GM19467 (cell line): ENCODE measurements at regions not wholly inside any gene's neighbourhood (a gene's known extent, or its start where the extent isn't known, plus 50 kb on each side); places are given as distances from the start of the nearest gene placed in this dataset.
"Not testable (repeated sequence)": the region's sequence is repeated elsewhere in the genome, so short reads cannot be mapped to it uniquely, and the experiment has no call there.

Source experiments
- ATAC-seq: cut with Tn5 transposase; IDR thresholded peaks from one replicate; pipeline ENCODE4 v1.9.1; 2021; ENCODE audit warnings: mild to moderate bottlenecking, moderate library complexity; ENCODE audit not compliant: unreplicated experiment

DNA sequence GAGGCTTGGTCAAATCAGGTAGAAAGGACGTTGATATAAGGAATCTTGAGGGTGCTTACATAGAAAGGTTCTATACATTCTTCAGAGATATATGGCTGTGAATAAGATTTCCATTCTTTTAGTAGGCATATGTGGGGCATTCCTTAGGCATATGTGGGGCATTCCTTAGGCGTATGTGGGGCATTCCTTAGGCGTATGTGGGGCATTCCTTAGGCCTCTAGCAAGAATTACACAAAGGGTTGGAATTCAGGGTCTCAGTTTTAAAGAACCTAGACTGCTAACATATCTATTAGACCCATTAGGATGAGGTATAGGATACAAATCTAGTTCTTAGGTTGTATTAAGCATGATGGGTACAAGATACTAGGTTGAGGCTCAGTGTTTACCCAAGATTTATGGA lies 607.8 kb downstream of the SI start:
- no peak for ATAC-seq

DNA sequence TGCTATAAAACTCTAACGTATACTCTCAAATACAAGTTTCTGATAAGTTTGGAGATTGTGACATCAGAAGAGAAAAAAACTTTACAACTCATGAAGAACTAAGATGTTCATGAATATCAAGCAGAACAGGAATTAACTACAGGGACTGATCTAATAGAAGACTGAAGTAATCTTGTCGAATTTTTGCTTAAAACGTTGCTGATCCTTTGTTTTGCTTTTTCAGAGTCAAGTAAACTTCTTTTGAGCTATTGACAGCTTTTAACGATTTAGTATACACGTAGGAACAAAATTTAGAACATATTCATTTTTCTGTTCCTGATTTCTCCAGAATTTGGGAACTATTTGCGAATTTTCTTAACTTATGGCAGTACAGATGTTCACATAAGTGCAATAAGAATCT lies 610.2 kb downstream of the SI start:
- no peak for ATAC-seq

DNA sequence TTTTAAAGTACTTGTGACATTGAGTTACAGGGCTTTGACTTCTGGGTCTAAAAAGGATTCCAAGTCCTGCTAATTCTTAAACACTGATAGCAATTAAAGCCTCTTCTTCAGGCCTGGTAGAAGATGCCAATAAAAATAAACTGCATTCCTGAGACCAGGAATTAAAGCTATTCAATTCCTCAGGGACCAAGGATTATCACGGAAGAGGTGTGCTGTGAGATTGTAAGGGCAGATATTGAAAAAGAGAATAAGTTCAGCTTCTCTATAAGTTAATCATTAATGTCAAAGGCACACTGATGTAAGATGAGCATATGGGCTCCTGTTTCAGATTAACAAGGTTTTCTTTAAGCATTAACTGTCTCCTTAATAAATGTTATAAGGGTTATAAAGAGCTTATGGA lies 611.3 kb downstream of the SI start:
- no peak for ATAC-seq

GRCh38 chr3:164465172-164465571 lies 613.1 kb downstream of the SI start:
- no peak for ATAC-seq

GRCh38 chr3:164460851-164461250 lies 617.4 kb downstream of the SI start:
- no peak for ATAC-seq

GRCh38 chr3:164459521-164460151 lies 618.7 kb downstream of the SI start:
- no peak for ATAC-seq

DNA sequence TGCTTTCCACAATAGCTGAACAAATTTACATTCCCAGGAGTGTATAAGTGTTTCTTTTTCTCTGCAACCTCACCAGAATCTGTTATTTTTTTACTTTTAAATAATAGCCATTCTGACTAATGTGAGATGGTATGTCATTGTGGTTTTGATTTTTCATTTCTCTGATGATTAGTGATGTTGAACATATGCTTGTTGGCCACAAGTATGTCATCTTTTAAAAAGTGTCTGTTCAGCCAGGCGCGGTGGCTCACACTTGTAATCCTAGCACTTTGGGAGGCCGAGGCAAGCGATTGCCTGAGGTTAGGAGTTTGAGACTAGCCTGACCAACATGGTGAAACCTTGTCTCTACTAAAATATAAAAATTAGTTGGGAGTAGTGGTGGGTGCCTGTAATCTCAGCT lies 619.3 kb downstream of the SI start:
- no peak for ATAC-seq

GRCh38 chr3:164453714-164454113 lies 624.6 kb downstream of the SI start:
- ATAC-seq, result no peak

- no peak for ATAC-seq
Measured at GRCh38 chr3:164452707-164453106, 625.6 kb downstream of the SI start.

GRCh38 chr3:164451072-164451910 lies 627.0 kb downstream of the SI start:
- ATAC-seq, result no peak

DNA sequence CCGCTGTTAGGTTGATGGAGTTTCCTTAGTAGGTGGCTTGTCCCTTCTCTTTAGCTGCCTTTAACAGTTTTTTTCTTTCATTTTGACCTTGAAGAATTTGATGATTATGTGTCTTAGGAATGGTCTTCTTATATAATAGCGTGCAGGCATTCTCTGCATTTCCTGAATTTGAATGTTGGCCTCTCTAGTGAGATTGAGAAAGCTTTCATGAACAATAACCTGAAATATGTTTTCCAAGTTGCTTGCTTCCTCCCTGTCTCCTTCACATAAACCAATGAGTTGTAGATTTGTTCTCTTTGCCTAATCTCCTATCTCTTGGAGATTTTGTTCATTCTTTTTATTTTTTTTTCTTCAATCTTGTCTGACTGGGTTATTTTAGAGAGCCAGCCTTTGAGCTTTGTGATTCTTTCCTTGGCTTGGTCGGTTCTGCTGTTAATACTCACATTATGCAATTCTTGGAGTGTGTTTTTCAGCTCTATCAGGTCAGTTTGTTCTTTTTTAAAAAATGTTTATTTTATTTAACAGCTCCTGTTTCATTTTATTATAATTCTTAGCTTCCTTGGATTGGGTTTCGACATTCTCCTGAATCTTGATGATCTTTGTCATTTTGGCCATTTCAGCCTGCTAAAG lies 627.9 kb downstream of the SI start:
- ATAC-seq, result no peak

- ATAC-seq, result no peak
Measured at GRCh38 chr3:164419220-164419619, 659.1 kb downstream of the SI start.

- ATAC-seq, result no peak
Measured at GRCh38 chr3:164418414-164418813, 659.9 kb downstream of the SI start.

- no peak for ATAC-seq
Measured at GRCh38 chr3:164417955-164418354, 660.3 kb downstream of the SI start.

- no peak for ATAC-seq
Measured at GRCh38 chr3:164416491-164417222, 661.6 kb downstream of the SI start.

- ATAC-seq, result no peak
Measured at GRCh38 chr3:164408326-164408725, 670.0 kb downstream of the SI start.

DNA sequence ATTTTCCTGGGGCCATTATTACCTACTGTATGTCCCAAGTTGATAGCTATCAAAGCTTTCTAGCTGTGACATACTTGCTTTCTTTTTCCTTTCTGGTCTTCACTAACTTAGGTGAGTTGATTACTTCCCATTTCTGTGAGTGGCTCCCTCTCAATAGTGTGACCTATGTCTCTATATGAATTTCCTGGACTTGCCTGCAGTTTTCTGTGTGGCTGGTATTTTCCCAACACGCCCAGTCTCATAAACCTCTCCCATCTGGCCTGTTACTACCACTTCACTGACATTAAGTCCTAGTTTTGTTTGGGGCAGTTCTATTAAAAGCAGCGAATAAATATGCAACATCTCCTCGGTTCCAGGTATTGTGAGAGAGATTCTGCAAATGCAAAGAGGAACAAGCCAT lies 671.2 kb downstream of the SI start:
- no peak for ATAC-seq

DNA sequence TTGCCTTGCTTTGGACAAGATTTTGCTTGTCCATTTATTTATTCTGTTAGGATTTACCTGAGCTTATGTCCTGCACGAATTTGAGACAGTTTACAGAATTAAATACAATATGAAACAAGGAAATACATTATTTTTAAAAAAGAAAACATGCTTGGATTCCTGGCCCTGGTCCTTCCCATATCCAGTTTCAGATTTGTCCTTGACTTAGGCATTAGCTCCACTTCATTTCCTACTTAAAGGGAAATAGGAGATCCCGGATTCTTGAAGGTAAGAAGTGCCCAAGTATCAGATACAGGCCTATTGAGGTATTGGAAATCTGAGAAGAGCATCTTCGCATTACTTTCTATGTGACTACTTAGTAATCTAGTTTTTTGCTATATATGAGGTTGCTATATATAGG lies 672.0 kb downstream of the SI start:
- ATAC-seq, result no peak

- ATAC-seq, result no peak
Measured at GRCh38 chr3:164401923-164402322, 676.4 kb downstream of the SI start.

- not testable (repeated sequence) for ATAC-seq
Measured at GRCh38 chr3:164401440-164401839, 676.9 kb downstream of the SI start.

- no peak for ATAC-seq
Measured at GRCh38 chr3:164397462-164397861, 680.8 kb downstream of the SI start.
